OCI-LY3 (cell line): ENCODE measurements at regions not wholly inside any gene's neighbourhood (a gene's known extent, or its start where the extent isn't known, plus 50 kb on each side); places are given as distances from the start of the nearest gene placed in this dataset.

Source experiments
- H2AFZ ChIP-seq: fragments of 200-600, 300-600 bp; shearing (Covaris generic); 2 replicates; pipeline ENCODE4 v1.6.0; 2014; ENCODE audit warnings: antibody characterized with exemption, low read depth, low read length
- H3K27ac ChIP-seq: fragments of 200-600, 300-600 bp; sonication (generic); 2 replicates; pipeline ENCODE4 v1.5.1; 2014; ENCODE audit warnings: mild to moderate bottlenecking, low read length, moderate library complexity, mixed read lengths
- H3K27me3 ChIP-seq: fragments of 200-600, 300-600 bp; sonication (generic); 2 replicates; pipeline ENCODE4 v1.6.1; 2014; ENCODE audit warnings: low read depth, low read length, mixed read lengths
- H3K36me3 ChIP-seq: fragments of 200-600, 300-600 bp; sonication (generic); replicated peaks from 2 replicates; pipeline ENCODE3; 2014; ENCODE audit warnings: low read depth, low read length, mixed read lengths
- H3K4me1 ChIP-seq: fragments of 300-600, 200-600 bp; sonication (generic); 2 replicates; pipeline ENCODE4 v1.6.1; 2014; ENCODE audit warnings: low read length, mixed read lengths
- H3K4me2 ChIP-seq: fragments of 200-600, 300-600 bp; sonication (generic); 2 replicates; pipeline ENCODE4 v1.6.1; 2014; ENCODE audit warnings: low read length, mixed read lengths
- H3K4me3 ChIP-seq: fragments of 300-600, 200-600 bp; sonication (generic); 2 replicates; pipeline ENCODE4 v1.5.1; 2014; ENCODE audit warnings: antibody characterized with exemption, mild to moderate bottlenecking, low read length, moderate library complexity
- H3K79me2 ChIP-seq: fragments of 300-600, 200-600 bp; shearing (Covaris generic); 2 replicates; pipeline ENCODE4 v1.6.1; 2014; ENCODE audit warnings: mild to moderate bottlenecking, low read length, mixed read lengths
- H3K9ac ChIP-seq: fragments of 300-600, 200-600 bp; shearing (Covaris generic); 2 replicates; pipeline ENCODE4 v1.6.0; 2014; ENCODE audit warnings: mild to moderate bottlenecking, low read length, moderate library complexity
- H3K9me3 ChIP-seq: fragments of 200-600, 300-600 bp; shearing (Covaris generic); 2 replicates; pipeline ENCODE4 v1.6.1; 2014; ENCODE audit warnings: low read length, mixed read lengths; ENCODE audit not compliant: insufficient read depth
- H4K20me1 ChIP-seq: fragments of 200-600, 300-600 bp; sonication (generic); 2 replicates; pipeline ENCODE4 v1.6.1; 2016; ENCODE audit warnings: low read length, mixed read lengths; ENCODE audit not compliant: insufficient read depth
- CTCF ChIP-seq: fragments of 200-600, 300-600 bp; sonication (generic); IDR thresholded peaks from 2 replicates; pipeline ENCODE4 v1.5.1; 2014; ENCODE audit warnings: antibody characterized with exemption, low read length, low read depth
- EZH2phosphoT487 ChIP-seq: fragments of 200-600 bp; shearing (Covaris generic); IDR thresholded peaks from 2 replicates; pipeline ENCODE4 v1.6.1; 2018; ENCODE audit warnings: antibody characterized with exemption, mixed run types, low read depth

GRCh38 chr2:65850695-65851094, 418.3 kb upstream of the SPRED2 start:
- no peaks in the 10 kb centered on the region for H3K4me1 ChIP-seq
- no peak overlapping the region for H3K4me2 ChIP-seq
- H3K79me2 ChIP-seq, result no peaks in the 10 kb centered on the region
- no peaks in the 10 kb centered on the region for H3K27me3 ChIP-seq
- no peak overlapping the region for H2AFZ ChIP-seq
- no peaks in the 10 kb centered on the region for H3K36me3 ChIP-seq
- no peak overlapping the region for H3K27ac ChIP-seq
- no peaks in the 10 kb centered on the region for H4K20me1 ChIP-seq
- TF ChIP-seq EZH2phosphoT487 (no peak), CTCF (no peak)
- no peak overlapping the region for H3K9ac ChIP-seq
- no peak overlapping the region for H3K4me3 ChIP-seq
- H3K9me3 ChIP-seq, result no peaks in the 10 kb centered on the region

GRCh38 chr2:65846989-65847678, 414.7 kb upstream of the SPRED2 start:
- Histone ChIP-seq H3K9ac (no peak overlapping the region), H3K9me3 (no peaks in the 10 kb centered on the region), H3K4me2 (no peak overlapping the region), H3K27ac (no peak overlapping the region), H3K79me2 (no peaks in the 10 kb centered on the region), H2AFZ (no peak overlapping the region), H3K36me3 (no peaks in the 10 kb centered on the region), H3K27me3 (no peaks in the 10 kb centered on the region), H3K4me1 (no peaks in the 10 kb centered on the region), H3K4me3 (no peak overlapping the region), H4K20me1 (no peaks in the 10 kb centered on the region)
- TF ChIP-seq CTCF, result no peak
- no peak for TF ChIP-seq EZH2phosphoT487

- no peaks in the 10 kb centered on the region for H3K4me1 ChIP-seq
- H4K20me1 ChIP-seq, result no peaks in the 10 kb centered on the region
- no peak for TF ChIP-seq EZH2phosphoT487
- no peak for TF ChIP-seq CTCF
- H3K4me2 ChIP-seq, result no peak overlapping the region
- H3K27me3 ChIP-seq, result no peaks in the 10 kb centered on the region
- H3K27ac ChIP-seq, result no peak overlapping the region
- no peak overlapping the region for H3K9ac ChIP-seq
- H3K36me3 ChIP-seq, result no peaks in the 10 kb centered on the region
- no peak overlapping the region for H2AFZ ChIP-seq
- H3K4me3 ChIP-seq, result no peak overlapping the region
- H3K9me3 ChIP-seq, result no peaks in the 10 kb centered on the region
- H3K79me2 ChIP-seq, result no peaks in the 10 kb centered on the region
Observed at GRCh38 chr2:65845442-65846182, 413.2 kb upstream of the SPRED2 start.

GRCh38 chr2:65842104-65842503, 409.7 kb upstream of the SPRED2 start:
- no peaks in the 10 kb centered on the region for H3K36me3 ChIP-seq
- H3K27me3 ChIP-seq, result no peaks in the 10 kb centered on the region
- H3K4me3 ChIP-seq, result no peak overlapping the region
- no peak overlapping the region for H3K27ac ChIP-seq
- no peaks in the 10 kb centered on the region for H3K4me1 ChIP-seq
- H3K9me3 ChIP-seq, result no peaks in the 10 kb centered on the region
- TF ChIP-seq EZH2phosphoT487 (no peak), CTCF (no peak)
- H3K4me2 ChIP-seq, result no peak overlapping the region
- no peak overlapping the region for H2AFZ ChIP-seq
- no peak overlapping the region for H3K9ac ChIP-seq
- no peaks in the 10 kb centered on the region for H3K79me2 ChIP-seq
- no peaks in the 10 kb centered on the region for H4K20me1 ChIP-seq
